Aorta (tissue), 5 donors: ENCODE measurements at regions not wholly inside any gene's neighbourhood (a gene's known extent, or its start where the extent isn't known, plus 50 kb on each side); places are given as distances from the start of the nearest gene placed in this dataset.
"Not testable (repeated sequence)": the region's sequence is repeated elsewhere in the genome, so short reads cannot be mapped to it uniquely, and the experiment has no call there.

ENCODE experiments used
- ATAC-seq: fragments of 200-7000 bp; cut with Tn5 transposase; one replicate; pipeline ENCODE4 v1.9.1; 2022; ENCODE audit warnings: moderate library complexity; ENCODE audit not compliant: low FRiP score
- DNase-seq, 2 donors: peaks; one replicate each; pipeline ENCODE4 v3.0.0-alpha.2; 2020
- H3K27ac ChIP-seq, 2 donors: one replicate each; pipeline ENCODE4 v1.5.1; 2013; ENCODE audit warnings: low read length in 2 of 2, mild to moderate bottlenecking in 2 of 2, moderate library complexity in 2 of 2, control low read depth in 1 of 2, inconsistent platforms in 1 of 2, low read depth in 1 of 2
- H3K27me3 ChIP-seq, 2 donors: one replicate each; pipeline ENCODE4 v1.6.1; 2013; ENCODE audit warnings: control low read depth in 1 of 2, low read length in 1 of 2, mild to moderate bottlenecking in 1 of 2, moderate library complexity in 1 of 2; ENCODE audit not compliant: insufficient read depth in 2 of 2, control insufficient read depth in 1 of 2
- H3K36me3 ChIP-seq, 2 donors: one replicate each; pipeline ENCODE4 v1.6.1; 2013; ENCODE audit warnings: control low read depth in 1 of 2, low read length in 1 of 2, mild to moderate bottlenecking in 1 of 2; ENCODE audit not compliant: insufficient read depth in 2 of 2, control insufficient read depth in 1 of 2
- H3K4me1 ChIP-seq, 2 donors: one replicate each; pipeline ENCODE4 v1.6.1; 2013; ENCODE audit warnings: low read length in 2 of 2, control low read depth in 1 of 2, mild to moderate bottlenecking in 1 of 2, moderate library complexity in 1 of 2; ENCODE audit not compliant: insufficient read depth in 2 of 2, control insufficient read depth in 1 of 2
- H3K4me3 ChIP-seq, 2 donors: one replicate each; pipeline ENCODE4 v1.5.1; 2013; ENCODE audit warnings: low read length in 2 of 2, control low read depth in 1 of 2, mild to moderate bottlenecking in 1 of 2
- H3K9me3 ChIP-seq: one replicate; pipeline ENCODE4 v1.6.1; 2013; ENCODE audit warnings: mild to moderate bottlenecking, low read length; ENCODE audit not compliant: control insufficient read depth
- WGBS, 2 donors: extraction: QIAGEN DNeasy Blood & Tissue Kit; methylation state at CpG; one replicate each; pipeline ENCODE4 v1.1.7; 2013; 5-methylcytosine and 5-hydroxymethylcytosine counted together
- intact Hi-C, 2 donors: fragments of 100-400 bp; cut with DNase I; formaldehyde crosslinking; loops; one replicate each; pipeline versions ENCODE4 v1.14.2 to v1.15.0; 2022
- donor health status: healthy with polysubstance abuse.
- donor health status: Bipolar disorder and iron deficiency.
- donor health status: DM: no; HTN: no; CAD: no.
- donor health status: DM: no; HTN: no; CAD: no.
- donor health status: DM: yes; HTN: yes; CAD: no.

DNA sequence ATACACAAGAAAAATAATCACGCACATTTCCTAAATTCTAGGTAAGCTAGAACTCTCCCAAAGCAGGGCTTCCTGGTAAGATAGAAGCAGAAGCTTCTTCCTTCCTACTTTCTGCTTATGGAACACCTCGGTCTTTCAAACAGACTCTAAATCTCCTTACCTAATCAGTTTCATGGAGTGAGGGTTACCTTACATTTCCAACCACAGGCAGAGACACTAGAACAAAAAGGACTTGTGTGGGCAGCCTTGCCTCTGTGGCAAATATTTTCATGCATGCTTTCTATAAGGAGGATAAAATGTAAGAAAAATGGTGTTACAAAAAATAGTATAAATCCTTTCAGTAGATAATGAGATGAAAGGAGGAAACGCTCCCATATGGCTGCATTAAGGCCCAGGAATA, 386.3 kb upstream of the SMIM30 start:
- Histone ChIP-seq H3K36me3 (no peaks in the 10 kb centered on the region), H3K27ac (no peak overlapping the region), H3K9me3 (no peaks in the 10 kb centered on the region), H3K4me1 (peaks cover 0 to 2% of the 10 kb centered on the region in 2 donors), H3K4me3 (no peak overlapping the region), H3K27me3 (no peaks in the 10 kb centered on the region)
- no peak for ATAC-seq
- DNase-seq: no peak
- 93 to 94% methylated on average over 3 of the region's 3 CpGs for WGBS, 2 donors
- intact Hi-C loops: no loop called here

DNA sequence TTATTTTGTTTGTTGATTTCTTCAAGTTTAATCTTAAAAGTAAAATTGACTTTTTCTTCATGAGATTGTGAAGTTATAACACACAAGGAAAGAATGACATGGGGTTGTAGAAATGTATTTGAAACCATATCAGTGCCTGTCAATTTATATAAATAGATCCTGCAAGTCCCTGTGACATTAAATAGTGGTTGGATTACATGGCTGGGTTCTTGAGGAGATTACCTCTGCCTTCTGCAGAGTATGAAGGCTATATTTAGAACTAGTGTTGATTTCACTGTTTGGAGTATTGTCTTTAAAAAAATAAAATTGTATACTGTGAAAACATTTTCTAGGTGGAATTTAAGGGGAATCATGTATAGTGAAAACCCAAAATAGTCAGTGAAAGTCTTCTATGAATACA, 385.8 kb upstream of the SMIM30 start:
- intact Hi-C loops: no loop called here
- no peaks in the 10 kb centered on the region for H3K36me3 ChIP-seq
- no peak for ATAC-seq

DNA sequence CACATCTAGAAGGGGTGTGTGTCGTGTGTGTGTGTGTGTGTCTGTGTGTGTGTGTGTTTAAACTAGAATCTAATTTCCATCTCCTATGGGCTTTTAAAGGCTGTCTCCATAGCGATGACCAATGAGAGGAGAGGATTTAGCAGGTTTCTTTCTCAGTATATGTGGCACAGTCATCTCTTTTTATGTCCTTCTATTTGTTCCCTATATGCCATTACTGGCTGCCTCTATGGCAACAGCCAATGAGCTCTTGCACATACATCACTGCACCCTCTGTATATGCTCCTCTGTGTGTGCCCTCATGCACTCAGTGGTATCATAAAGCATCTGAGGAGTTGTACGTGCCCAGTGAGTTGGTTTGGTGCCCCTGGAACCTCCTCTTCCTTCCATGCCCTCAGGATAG, 378.2 kb upstream of the SMIM30 start:
- H3K27ac ChIP-seq, intact Hi-C loops, ATAC-seq, H3K4me1 ChIP-seq, H3K4me3 ChIP-seq, H3K36me3 ChIP-seq, DNase-seq, H3K27me3 ChIP-seq, H3K9me3 ChIP-seq: not testable (repeated sequence)
- WGBS, 2 donors: 51 to 96% methylated on average over 2 of the region's 3 CpGs

More for the DNA sequence above, 385.8 kb upstream of the SMIM30 start:
- Histone ChIP-seq H3K27me3 (no peaks in the 10 kb centered on the region), H3K4me3 (no peak overlapping the region), H3K27ac (no peak overlapping the region), H3K4me1 (peaks cover 0 to 2% of the 10 kb centered on the region in 2 donors), H3K9me3 (no peaks in the 10 kb centered on the region)
- no peak for DNase-seq

DNA sequence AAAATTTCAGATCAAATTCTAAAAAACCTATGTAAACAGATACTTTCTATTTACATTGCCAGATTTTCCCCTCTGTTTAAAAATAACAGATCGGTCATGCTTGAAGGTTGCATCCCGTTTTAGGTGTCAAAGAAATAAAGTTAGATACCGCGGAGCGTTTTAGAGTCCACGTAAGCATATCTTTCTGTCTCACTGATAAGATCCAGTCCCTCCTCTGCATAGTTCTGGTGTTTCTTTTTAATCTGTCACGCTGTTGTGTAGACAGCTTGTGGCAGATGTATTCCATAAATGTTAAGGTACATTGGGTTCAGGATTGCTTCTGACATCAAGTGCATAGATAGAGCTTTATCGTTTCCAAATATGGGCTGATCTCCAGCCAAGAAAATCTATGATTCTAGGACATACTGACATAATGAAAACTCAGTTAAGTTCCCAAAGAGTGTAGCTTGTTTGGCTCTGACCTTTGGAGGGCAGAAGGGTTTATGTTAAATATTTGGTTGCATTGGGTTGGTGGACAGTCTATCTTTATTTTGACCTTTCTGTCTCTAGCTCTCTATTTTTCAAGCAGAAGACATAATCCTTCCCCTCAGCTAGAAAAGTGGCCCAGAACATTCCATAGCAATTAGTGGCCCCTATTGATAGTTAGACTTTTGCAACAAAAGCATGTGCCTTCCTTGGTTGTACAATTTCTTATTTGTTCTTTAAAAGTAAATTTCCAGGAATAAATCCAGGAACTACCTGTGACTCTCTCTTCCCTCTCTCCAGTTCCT, 376.6 kb upstream of the SMIM30 start:
- not testable (repeated sequence) for ATAC-seq, H3K27me3 ChIP-seq

DNA sequence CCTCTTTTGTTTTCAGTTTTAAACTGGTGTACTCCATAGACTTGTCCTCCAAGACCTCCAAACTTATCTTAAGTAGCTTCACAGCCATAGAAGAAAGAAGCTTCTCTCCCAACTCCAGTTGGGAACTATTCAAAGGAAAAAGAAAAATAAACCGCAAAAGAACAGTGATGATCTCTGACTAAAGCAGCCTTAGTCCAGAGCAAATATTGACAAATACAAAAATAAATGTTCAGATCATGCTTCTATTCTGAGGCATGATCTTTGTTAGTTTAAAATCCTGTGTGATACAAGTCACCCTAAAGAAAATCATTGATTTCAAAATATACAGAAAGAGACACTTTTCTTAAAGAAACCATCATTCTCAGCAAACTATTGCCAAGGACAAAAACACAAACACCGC, 373.0 kb upstream of the SMIM30 start:
- intact Hi-C loops: no loop called here

More for the DNA sequence above, 376.6 kb upstream of the SMIM30 start:
- H3K36me3 ChIP-seq, DNase-seq, intact Hi-C loops, H3K4me3 ChIP-seq, H3K27ac ChIP-seq, H3K4me1 ChIP-seq, H3K9me3 ChIP-seq: not testable (repeated sequence)
- WGBS, 2 donors: 34 to 57% methylated on average over 1 to 4 of the region's 8 CpGs

DNA sequence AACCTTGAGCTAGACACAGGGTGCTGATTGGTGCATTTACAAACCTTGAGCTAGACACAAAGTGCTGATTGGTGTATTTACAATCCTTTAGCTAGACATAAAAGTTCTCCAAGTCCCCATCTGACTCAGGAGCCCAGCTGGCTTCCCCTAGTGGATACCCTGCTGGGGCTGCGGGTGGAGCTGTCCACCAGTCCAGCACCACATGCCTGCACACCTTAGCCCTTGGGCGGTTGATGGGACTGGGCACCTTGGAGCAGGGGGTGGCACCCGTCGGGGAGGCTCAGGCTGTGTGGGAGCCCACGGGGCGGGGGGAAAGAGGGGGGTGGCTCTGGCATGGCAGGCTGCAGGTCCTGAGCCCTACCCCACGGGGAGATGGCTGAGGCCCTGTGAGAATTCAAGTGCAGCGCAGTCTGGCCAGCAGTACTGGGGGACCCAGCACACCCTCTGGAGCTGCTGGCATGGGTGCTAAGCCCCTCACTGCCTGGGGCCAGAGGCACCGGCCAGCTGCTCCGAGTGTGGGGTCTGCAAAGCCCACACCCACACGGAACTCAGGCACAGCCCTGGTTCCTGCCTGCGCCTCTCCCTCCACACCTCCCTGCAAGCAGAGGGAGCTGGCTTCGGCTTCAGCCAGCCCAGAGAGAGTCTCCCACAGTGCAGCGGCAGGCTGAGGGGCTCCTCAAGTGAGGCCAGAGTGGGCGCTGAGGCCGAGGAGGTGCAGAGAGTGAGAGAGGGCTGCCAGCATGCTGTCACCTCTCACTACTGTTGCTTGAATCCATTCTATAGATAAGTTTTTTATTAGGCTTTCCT, 369.8 kb upstream of the SMIM30 start:
- no peak overlapping the region for H3K4me3 ChIP-seq
- intact Hi-C loops: no loop called here
- no peaks in the 10 kb centered on the region for H3K9me3 ChIP-seq
- DNase-seq: no peak
- no peak for ATAC-seq
- H3K4me1 ChIP-seq: no peaks in the 10 kb centered on the region
- no peaks in the 10 kb centered on the region for H3K27me3 ChIP-seq
- no peaks in the 10 kb centered on the region for H3K36me3 ChIP-seq
- 95 to 96% methylated on average over 16 of the region's 16 CpGs for WGBS, 2 donors
- no peak overlapping the region for H3K27ac ChIP-seq

More for the DNA sequence above, 373.0 kb upstream of the SMIM30 start:
- no peaks in the 10 kb centered on the region for H3K36me3 ChIP-seq
- H3K27ac ChIP-seq: no peak overlapping the region
- ATAC-seq (no peak), DNase-seq (no peak)
- no peaks in the 10 kb centered on the region for H3K27me3 ChIP-seq
- H3K9me3 ChIP-seq: no peaks in the 10 kb centered on the region
- no peaks in the 10 kb centered on the region for H3K4me1 ChIP-seq
- WGBS, 2 donors: 23 to 29% methylated on average over 2 of the region's 2 CpGs
- no peak overlapping the region for H3K4me3 ChIP-seq

DNA sequence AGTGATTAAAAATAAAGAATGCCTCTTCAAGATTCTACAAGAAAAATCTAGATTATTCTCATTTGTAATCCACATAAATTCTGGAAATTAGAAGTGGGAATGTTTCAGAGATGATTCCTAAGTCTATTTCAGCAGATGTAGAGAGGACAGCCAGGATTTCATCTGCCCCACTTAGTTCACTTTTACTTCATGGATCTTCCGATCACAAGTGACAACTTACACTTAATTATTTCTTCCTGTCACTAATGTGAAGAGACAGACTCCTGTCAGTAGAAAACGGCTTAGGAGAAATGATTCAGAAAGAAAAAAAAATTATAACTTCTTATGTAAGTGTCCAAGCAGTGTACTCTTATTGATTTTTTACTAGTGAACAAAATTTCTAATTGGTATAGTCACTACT, 368.2 kb upstream of the SMIM30 start:
- Histone ChIP-seq H3K4me1 (no peaks in the 10 kb centered on the region), H3K36me3 (no peaks in the 10 kb centered on the region), H3K9me3 (no peaks in the 10 kb centered on the region), H3K27ac (no peak overlapping the region), H3K4me3 (no peak overlapping the region), H3K27me3 (no peaks in the 10 kb centered on the region)
- intact Hi-C loops: no loop called here
- ATAC-seq (no peak), DNase-seq (no peak)
- 94 to 95% methylated on average over 2 of the region's 2 CpGs for WGBS, 2 donors

DNA sequence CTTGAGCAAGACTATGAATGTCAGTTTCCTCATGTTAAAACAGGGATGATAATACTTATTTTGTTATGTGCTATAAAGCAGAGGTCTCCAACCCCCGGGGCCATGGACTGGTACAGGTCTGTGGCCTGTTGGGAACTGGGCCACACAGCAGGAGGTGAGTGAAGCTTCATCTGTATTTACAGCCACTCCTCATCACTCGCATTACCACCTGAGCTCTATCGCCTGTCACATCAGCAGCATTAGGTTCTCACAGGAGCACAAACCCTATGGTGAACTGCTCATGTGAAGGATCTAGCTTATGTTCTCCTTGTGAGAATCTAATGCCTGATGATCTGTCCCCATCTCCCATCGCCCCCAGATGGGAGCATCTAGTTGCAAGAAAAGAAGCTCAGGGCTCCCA, 365.3 kb upstream of the SMIM30 start:
- no peaks in the 10 kb centered on the region for H3K27me3 ChIP-seq
- H3K9me3 ChIP-seq: no peaks in the 10 kb centered on the region
- H3K4me1 ChIP-seq: no peaks in the 10 kb centered on the region
- WGBS, 2 donors: 97 to 99% methylated on average over 4 of the region's 4 CpGs
- H3K4me3 ChIP-seq: no peak overlapping the region
- ATAC-seq (no peak), DNase-seq (no peak)
- intact Hi-C loops: no loop called here
- H3K36me3 ChIP-seq: no peaks in the 10 kb centered on the region
- H3K27ac ChIP-seq: no peak overlapping the region

DNA sequence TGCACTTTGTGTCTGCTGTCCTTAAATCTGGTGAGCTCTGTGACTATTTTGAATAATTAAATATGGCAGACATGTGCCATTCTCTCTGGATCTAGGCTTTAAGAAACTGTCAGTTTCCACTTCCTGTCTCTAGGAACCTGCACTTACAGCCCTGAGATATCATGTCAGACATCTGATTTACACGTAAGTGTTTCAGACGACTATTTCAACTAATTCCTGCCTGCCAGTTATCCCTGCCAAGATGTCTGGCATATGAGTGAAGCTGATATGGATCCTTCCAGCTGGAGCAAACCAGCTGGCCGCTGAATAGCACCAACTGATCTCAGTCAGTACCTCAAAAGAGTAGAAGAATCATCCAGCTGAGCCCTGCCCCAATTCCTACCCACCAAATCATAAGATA, 362.2 kb upstream of the SMIM30 start:
- intact Hi-C loops: no loop called here
- Histone ChIP-seq H3K4me1 (no peaks in the 10 kb centered on the region), H3K4me3 (no peak overlapping the region), H3K27ac (no peak overlapping the region), H3K9me3 (no peaks in the 10 kb centered on the region), H3K27me3 (no peaks in the 10 kb centered on the region), H3K36me3 (no peaks in the 10 kb centered on the region)
- 39 to 49% methylated on average over 3 of the region's 3 CpGs for WGBS, 2 donors
- ATAC-seq (no peak), DNase-seq (no peak)
